Neural progenitor cell (in vitro differentiated cells): ENCODE measurements at regions not wholly inside any gene's neighbourhood (a gene's known extent, or its start where the extent isn't known, plus 50 kb on each side); places are given as distances from the start of the nearest gene placed in this dataset.

Source experiments
- DNase-seq: peaks from one replicate; pipeline ENCODE4 v3.0.0-alpha.2; 2016; ENCODE audit warnings: low spot score
- H2AFZ ChIP-seq: fragments of 200-600 bp; sonication (generic); replicated peaks from 2 replicates; pipeline ENCODE4 v1.6.1; 2016; ENCODE audit warnings: antibody characterized with exemption
- H3F3A ChIP-seq: fragments of 200-600 bp; sonication (generic); 2 replicates; pipeline ENCODE4 v1.6.1; 2016; ENCODE audit warnings: antibody characterized with exemption, low read depth
- H3K27ac ChIP-seq: fragments of 200-600 bp; sonication (generic); 2 replicates; pipeline ENCODE4 v1.5.1; 2016; ENCODE audit warnings: mild to moderate bottlenecking
- H3K27me3 ChIP-seq: fragments of 200-600 bp; sonication (generic); 2 replicates; pipeline ENCODE4 v1.6.1; 2016; ENCODE audit warnings: mild to moderate bottlenecking, moderate library complexity
- H3K36me3 ChIP-seq: fragments of 200-600 bp; sonication (generic); 2 replicates; pipeline ENCODE4 v1.5.1; 2016
- H3K4me1 ChIP-seq: fragments of 200-600 bp; sonication (generic); 2 replicates; pipeline ENCODE4 v1.6.1; 2016; ENCODE audit warnings: mixed run types
- H3K4me2 ChIP-seq: fragments of 200-600 bp; sonication (generic); 2 replicates; pipeline ENCODE4 v1.6.1; 2016
- H3K4me3 ChIP-seq: fragments of 200-600 bp; sonication (generic); 2 replicates; pipeline ENCODE4 v1.5.1; 2016
- H3K79me2 ChIP-seq: fragments of 200-600 bp; sonication (generic); 2 replicates; pipeline ENCODE4 v1.6.1; 2016; ENCODE audit warnings: low read depth
- H3K9ac ChIP-seq: fragments of 200-600 bp; sonication (generic); 2 replicates; pipeline ENCODE4 v1.6.1; 2016
- H3K9me3 ChIP-seq: fragments of 200-600 bp; sonication (generic); 2 replicates; pipeline ENCODE4 v1.5.1; 2016; ENCODE audit warnings: low read depth
- H4K20me1 ChIP-seq: fragments of 200-600 bp; sonication (generic); 2 replicates; pipeline ENCODE4 v1.6.1; 2016; ENCODE audit warnings: low read depth
- H3K27ac Mint-ChIP-seq: 3 replicates; pipeline ENCODE4 v1.8.0; 2021; ENCODE audit warnings: mixed read lengths
- H3K27me3 Mint-ChIP-seq: 2 replicates; pipeline ENCODE4 v1.8.0; 2022; ENCODE audit warnings: low read depth, mild to moderate bottlenecking, inconsistent platforms, moderate library complexity, mixed read lengths; ENCODE audit not compliant: insufficient read depth
- H3K36me3 Mint-ChIP-seq: 3 replicates; pipeline ENCODE4 v1.8.0; 2021; ENCODE audit warnings: mixed read lengths
- H3K4me1 Mint-ChIP-seq: 3 replicates; pipeline ENCODE4 v1.8.0; 2021; ENCODE audit warnings: mixed read lengths
- H3K4me3 Mint-ChIP-seq: 3 replicates; pipeline ENCODE4 v1.8.0; 2021; ENCODE audit warnings: mild to moderate bottlenecking, moderate library complexity, mixed read lengths
- H3K9me3 Mint-ChIP-seq: 3 replicates; pipeline ENCODE4 v1.8.0; 2020; ENCODE audit warnings: mixed read lengths
- CTCF ChIP-seq: fragments of 200-600 bp; sonication (generic); IDR thresholded peaks from 2 replicates; pipeline ENCODE4 v1.5.1; 2017; ENCODE audit warnings: antibody characterized with exemption, mild to moderate bottlenecking
- EZH2 ChIP-seq: fragments of 200-600 bp; sonication (generic); IDR thresholded peaks from 2 replicates; pipeline ENCODE4 v1.6.1; 2017; ENCODE audit warnings: antibody characterized with exemption, mild to moderate bottlenecking, moderate library complexity
- EZH2phosphoT487 ChIP-seq: fragments of 200-600 bp; sonication (generic); IDR thresholded peaks from 2 replicates; pipeline ENCODE4 v1.6.1; 2017; ENCODE audit warnings: antibody characterized with exemption

- Mint-ChIP-seq H3K27me3 (peaks cover 5% of the 10 kb centered on the region), H3K9me3 (peaks cover 2% of the 10 kb centered on the region), H3K4me1 (peaks cover 7% of the 10 kb centered on the region), H3K4me3 (no peak overlapping the region), H3K36me3 (no peaks in the 10 kb centered on the region), H3K27ac (no peak overlapping the region)
- no peaks in the 10 kb centered on the region for H3K79me2 ChIP-seq
- H2AFZ ChIP-seq, result no peak overlapping the region
- no peak overlapping the region for H3K27ac ChIP-seq
- H3K4me1 ChIP-seq, result peaks cover 12% of the 10 kb centered on the region
- H3K9ac ChIP-seq, result no peak overlapping the region
- H3F3A ChIP-seq, result no peaks in the 10 kb centered on the region
- no peaks in the 10 kb centered on the region for H3K36me3 ChIP-seq
- DNase-seq, result no peak
- H3K27me3 ChIP-seq, result no peaks in the 10 kb centered on the region
- H3K9me3 ChIP-seq, result no peaks in the 10 kb centered on the region
- TF ChIP-seq CTCF, result no peak
- H3K4me3 ChIP-seq, result no peak overlapping the region
- no peaks in the 10 kb centered on the region for H4K20me1 ChIP-seq
- H3K4me2 ChIP-seq, result no peak overlapping the region
These were observed 137.4 kb upstream of the GRIK3 start for GRCh38 chr1:37171691-37172090.

- no peaks in the 10 kb centered on the region for H4K20me1 ChIP-seq
- H2AFZ ChIP-seq, result no peak overlapping the region
- H3K79me2 ChIP-seq, result no peaks in the 10 kb centered on the region
- no peak overlapping the region for H3K27ac ChIP-seq
- DNase-seq, result no peak
- H3K4me1 Mint-ChIP-seq, result peaks cover 7% of the 10 kb centered on the region
- H3K9me3 Mint-ChIP-seq, result peaks cover 2% of the 10 kb centered on the region
- H3K9me3 ChIP-seq, result no peaks in the 10 kb centered on the region
- no peak for TF ChIP-seq CTCF
- no peak for TF ChIP-seq EZH2phosphoT487
- TF ChIP-seq EZH2, result no peak
- no peaks in the 10 kb centered on the region for H3K36me3 ChIP-seq
- H3K4me2 ChIP-seq, result no peak overlapping the region
- H3K27me3 Mint-ChIP-seq, result peaks cover 3% of the 10 kb centered on the region
- H3K4me3 ChIP-seq, result no peak overlapping the region
- no peaks in the 10 kb centered on the region for H3F3A ChIP-seq
- H3K36me3 Mint-ChIP-seq, result no peaks in the 10 kb centered on the region
- no peak overlapping the region for H3K4me3 Mint-ChIP-seq
- H3K9ac ChIP-seq, result no peak overlapping the region
- H3K27me3 ChIP-seq, result no peaks in the 10 kb centered on the region
- no peak overlapping the region for H3K27ac Mint-ChIP-seq
- H3K4me1 ChIP-seq, result peaks cover 24% of the 10 kb centered on the region
These were observed 140.0 kb upstream of the GRIK3 start for GRCh38 chr1:37174341-37174740.

- no peaks in the 10 kb centered on the region for H3F3A ChIP-seq
- no peak overlapping the region for H3K27ac ChIP-seq
- no peak overlapping the region for H3K4me2 ChIP-seq
- Mint-ChIP-seq H3K4me1 (peaks cover 7% of the 10 kb centered on the region), H3K36me3 (no peaks in the 10 kb centered on the region), H3K27ac (no peak overlapping the region), H3K9me3 (peaks cover 2% of the 10 kb centered on the region), H3K27me3 (peaks cover 3% of the 10 kb centered on the region), H3K4me3 (no peak overlapping the region)
- no peaks in the 10 kb centered on the region for H3K27me3 ChIP-seq
- no peaks in the 10 kb centered on the region for H3K79me2 ChIP-seq
- no peak overlapping the region for H3K4me3 ChIP-seq
- DNase-seq, result no peak
- H2AFZ ChIP-seq, result no peak overlapping the region
- peaks cover 22% of the 10 kb centered on the region for H3K4me1 ChIP-seq
- no peaks in the 10 kb centered on the region for H4K20me1 ChIP-seq
- H3K9ac ChIP-seq, result no peak overlapping the region
- no peak for TF ChIP-seq CTCF
- no peak for TF ChIP-seq EZH2
- TF ChIP-seq EZH2phosphoT487, result no peak
- H3K9me3 ChIP-seq, result no peaks in the 10 kb centered on the region
- no peaks in the 10 kb centered on the region for H3K36me3 ChIP-seq
These were observed 140.6 kb upstream of the GRIK3 start for GRCh38 chr1:37174876-37175275.
